ENCODE measurements at regions not wholly inside any gene's neighbourhood (a gene's known extent, or its start where the extent isn't known, plus 50 kb on each side); places are given as distances from the start of the nearest gene placed in this dataset.

- no peak overlapping the region for H3K4me3 ChIP-seq (replicated peaks; ENCODE audit: insufficient read depth, low read length)
- no peaks in the 10 kb centered on the region for H3K27me3 ChIP-seq (ENCODE audit: insufficient read depth, poor library complexity, severe bottlenecking)
- no peak for TF ChIP-seq POLR2AphosphoS5 (IDR thresholded peaks at IDR 0.05; ENCODE audit: low read depth)
- no peak overlapping the region for H3K27ac ChIP-seq (replicated peaks)
- DNase-seq (ENCODE audit: low read depth in 1 of 2, low spot score in 1 of 2) = no peak
These were observed 109.4 kb downstream of the TBXT start for GRCh38 chr6:166058064-166058739.

DNA sequence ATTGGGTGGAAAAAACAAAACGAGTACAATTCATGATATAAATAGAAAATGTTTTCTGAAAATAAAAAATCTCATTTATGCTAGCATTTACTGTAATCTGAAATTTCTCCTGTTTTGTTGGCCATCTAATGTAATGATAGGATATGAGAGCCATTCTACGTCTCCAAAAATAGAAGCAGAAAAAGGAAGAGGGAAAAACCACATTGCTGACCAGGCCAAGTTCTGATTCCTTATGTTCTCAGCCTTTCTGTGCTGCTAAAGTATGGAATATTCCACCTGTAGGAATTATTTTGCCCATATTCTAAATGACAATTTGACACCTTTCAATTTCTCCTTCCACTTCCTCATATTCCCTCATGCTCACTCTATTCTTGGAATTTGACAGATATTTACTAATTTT, 110.2 kb downstream of the TBXT start:
- no peak overlapping the region for H3K27ac ChIP-seq (replicated peaks)
- TF ChIP-seq POLR2AphosphoS5 (IDR thresholded peaks at IDR 0.05; ENCODE audit: low read depth) (no peak), GABPA (IDR thresholded peaks at IDR 0.05; ENCODE audit: low read depth) (no peak), SPI1 (IDR thresholded peaks at IDR 0.05; ENCODE audit: borderline replicate concordance, low read depth) (no peak)
- TF ChIP-seq, protein P1, sequence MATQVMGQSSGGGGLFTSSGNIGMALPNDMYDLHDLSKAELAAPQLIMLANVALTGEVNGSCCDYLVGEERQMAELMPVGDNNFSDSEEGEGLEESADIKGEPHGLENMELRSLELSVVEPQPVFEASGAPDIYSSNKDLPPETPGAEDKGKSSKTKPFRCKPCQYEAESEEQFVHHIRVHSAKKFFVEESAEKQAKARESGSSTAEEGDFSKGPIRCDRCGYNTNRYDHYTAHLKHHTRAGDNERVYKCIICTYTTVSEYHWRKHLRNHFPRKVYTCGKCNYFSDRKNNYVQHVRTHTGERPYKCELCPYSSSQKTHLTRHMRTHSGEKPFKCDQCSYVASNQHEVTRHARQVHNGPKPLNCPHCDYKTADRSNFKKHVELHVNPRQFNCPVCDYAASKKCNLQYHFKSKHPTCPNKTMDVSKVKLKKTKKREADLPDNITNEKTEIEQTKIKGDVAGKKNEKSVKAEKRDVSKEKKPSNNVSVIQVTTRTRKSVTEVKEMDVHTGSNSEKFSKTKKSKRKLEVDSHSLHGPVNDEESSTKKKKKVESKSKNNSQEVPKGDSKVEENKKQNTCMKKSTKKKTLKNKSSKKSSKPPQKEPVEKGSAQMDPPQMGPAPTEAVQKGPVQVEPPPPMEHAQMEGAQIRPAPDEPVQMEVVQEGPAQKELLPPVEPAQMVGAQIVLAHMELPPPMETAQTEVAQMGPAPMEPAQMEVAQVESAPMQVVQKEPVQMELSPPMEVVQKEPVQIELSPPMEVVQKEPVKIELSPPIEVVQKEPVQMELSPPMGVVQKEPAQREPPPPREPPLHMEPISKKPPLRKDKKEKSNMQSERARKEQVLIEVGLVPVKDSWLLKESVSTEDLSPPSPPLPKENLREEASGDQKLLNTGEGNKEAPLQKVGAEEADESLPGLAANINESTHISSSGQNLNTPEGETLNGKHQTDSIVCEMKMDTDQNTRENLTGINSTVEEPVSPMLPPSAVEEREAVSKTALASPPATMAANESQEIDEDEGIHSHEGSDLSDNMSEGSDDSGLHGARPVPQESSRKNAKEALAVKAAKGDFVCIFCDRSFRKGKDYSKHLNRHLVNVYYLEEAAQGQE (IDR thresholded peaks at IDR 0.05; ENCODE audit: insufficient replicate concordance, low read depth) = no peak
- TF ChIP-seq, protein P2, sequence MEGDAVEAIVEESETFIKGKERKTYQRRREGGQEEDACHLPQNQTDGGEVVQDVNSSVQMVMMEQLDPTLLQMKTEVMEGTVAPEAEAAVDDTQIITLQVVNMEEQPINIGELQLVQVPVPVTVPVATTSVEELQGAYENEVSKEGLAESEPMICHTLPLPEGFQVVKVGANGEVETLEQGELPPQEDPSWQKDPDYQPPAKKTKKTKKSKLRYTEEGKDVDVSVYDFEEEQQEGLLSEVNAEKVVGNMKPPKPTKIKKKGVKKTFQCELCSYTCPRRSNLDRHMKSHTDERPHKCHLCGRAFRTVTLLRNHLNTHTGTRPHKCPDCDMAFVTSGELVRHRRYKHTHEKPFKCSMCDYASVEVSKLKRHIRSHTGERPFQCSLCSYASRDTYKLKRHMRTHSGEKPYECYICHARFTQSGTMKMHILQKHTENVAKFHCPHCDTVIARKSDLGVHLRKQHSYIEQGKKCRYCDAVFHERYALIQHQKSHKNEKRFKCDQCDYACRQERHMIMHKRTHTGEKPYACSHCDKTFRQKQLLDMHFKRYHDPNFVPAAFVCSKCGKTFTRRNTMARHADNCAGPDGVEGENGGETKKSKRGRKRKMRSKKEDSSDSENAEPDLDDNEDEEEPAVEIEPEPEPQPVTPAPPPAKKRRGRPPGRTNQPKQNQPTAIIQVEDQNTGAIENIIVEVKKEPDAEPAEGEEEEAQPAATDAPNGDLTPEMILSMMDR (IDR thresholded peaks at IDR 0.05; ENCODE audit: insufficient read depth, low read length) = no peak
- DNase-seq (ENCODE audit: low read depth in 1 of 2, low spot score in 1 of 2) = no peak
- no peak overlapping the region for H3K4me3 ChIP-seq (replicated peaks; ENCODE audit: insufficient read depth, low read length)
- no peaks in the 10 kb centered on the region for H3K27me3 ChIP-seq (ENCODE audit: insufficient read depth, poor library complexity, severe bottlenecking)

DNA sequence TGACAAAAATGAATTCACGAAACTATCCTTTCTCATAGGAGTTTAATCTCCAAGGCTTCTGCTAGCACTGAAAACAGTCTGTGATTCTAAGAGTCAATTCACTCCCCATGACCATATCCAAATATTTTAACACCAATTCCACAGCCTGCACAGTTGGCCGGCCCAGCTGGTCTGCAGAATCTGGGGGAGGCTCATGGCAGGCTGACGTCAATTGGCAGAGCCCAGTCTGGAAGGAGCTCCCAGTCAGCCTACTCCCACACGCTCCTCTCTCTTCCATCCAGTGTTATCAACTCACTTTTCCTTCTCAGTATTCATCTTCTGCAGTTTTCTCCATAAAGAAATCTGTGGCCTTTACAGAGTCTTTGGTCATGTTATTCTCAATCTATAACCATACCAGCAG, 111.0 kb downstream of the TBXT start:
- Histone ChIP-seq H3K27me3 (ENCODE audit: insufficient read depth, poor library complexity, severe bottlenecking) (no peaks in the 10 kb centered on the region), H3K4me3 (replicated peaks; ENCODE audit: insufficient read depth, low read length) (no peak overlapping the region), H3K27ac (replicated peaks) (no peak overlapping the region)
- no peak for DNase-seq (ENCODE audit: low read depth in 1 of 2, low spot score in 1 of 2)
- no peak for TF ChIP-seq GABPA (IDR thresholded peaks at IDR 0.05; ENCODE audit: low read depth)

DNA sequence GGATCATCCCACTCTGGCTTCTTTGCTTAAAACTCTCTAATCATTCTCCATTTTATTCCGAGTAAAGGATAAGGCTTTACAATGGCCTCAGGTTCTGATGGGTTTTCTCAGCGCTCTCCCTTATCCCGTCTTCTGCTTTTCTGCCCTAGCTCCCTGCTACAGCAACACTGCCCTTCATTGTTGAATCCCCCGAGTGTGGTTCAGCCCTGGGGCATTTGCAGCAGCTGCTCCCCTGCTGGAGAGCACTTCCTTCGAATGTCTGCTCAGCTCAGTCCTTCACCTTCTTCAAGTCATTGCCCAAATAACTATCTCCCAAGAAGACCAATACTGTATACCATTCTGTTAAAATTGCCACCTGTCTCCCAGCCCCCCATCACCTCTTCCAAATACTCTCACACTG, 111.8 kb downstream of the TBXT start:
- TF ChIP-seq, protein P1 (IDR thresholded peaks at IDR 0.05; ENCODE audit: insufficient replicate concordance, low read depth) = no peak
- TF ChIP-seq, protein P2 (IDR thresholded peaks at IDR 0.05; ENCODE audit: insufficient read depth, low read length) = no peak
- TF ChIP-seq GABPA (IDR thresholded peaks at IDR 0.05; ENCODE audit: low read depth) (no peak), SPI1 (IDR thresholded peaks at IDR 0.05; ENCODE audit: borderline replicate concordance, low read depth) (no peak), POLR2AphosphoS5 (IDR thresholded peaks at IDR 0.05; ENCODE audit: low read depth) (no peak)
- H3K4me3 ChIP-seq (replicated peaks; ENCODE audit: insufficient read depth, low read length) = no peak overlapping the region
- DNase-seq (ENCODE audit: low read depth in 1 of 2, low spot score in 1 of 2) = no peak
- no peaks in the 10 kb centered on the region for H3K27me3 ChIP-seq (ENCODE audit: insufficient read depth, poor library complexity, severe bottlenecking)
- no peak overlapping the region for H3K27ac ChIP-seq (replicated peaks)

DNA sequence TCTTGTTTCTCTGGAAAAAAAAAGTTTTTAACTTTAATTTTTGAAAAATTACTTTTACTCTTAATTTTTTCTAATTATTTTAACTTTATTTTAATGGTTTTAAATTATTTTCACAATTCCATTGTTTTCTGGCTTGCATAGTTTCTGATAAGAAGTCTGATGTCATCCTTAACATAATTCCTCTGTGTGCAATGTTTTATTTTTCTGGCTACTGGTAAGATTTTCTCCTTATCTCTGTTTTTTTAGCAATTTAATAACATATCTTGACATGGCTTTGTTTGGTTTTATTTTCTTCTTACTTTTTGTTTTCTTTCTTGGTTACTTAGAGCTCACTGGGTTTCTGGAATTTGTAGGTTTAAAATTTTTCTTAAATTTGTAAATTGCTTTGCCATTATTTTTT, 114.8 kb downstream of the TBXT start:
- H3K27ac ChIP-seq (replicated peaks) = no peak overlapping the region
- TF ChIP-seq GABPA (IDR thresholded peaks at IDR 0.05; ENCODE audit: low read depth) (no peak), POLR2AphosphoS5 (IDR thresholded peaks at IDR 0.05; ENCODE audit: low read depth) (no peak), SPI1 (IDR thresholded peaks at IDR 0.05; ENCODE audit: borderline replicate concordance, low read depth) (no peak)
- TF ChIP-seq, protein P1 (IDR thresholded peaks at IDR 0.05; ENCODE audit: insufficient replicate concordance, low read depth) = no peak
- TF ChIP-seq, protein P2 (IDR thresholded peaks at IDR 0.05; ENCODE audit: insufficient read depth, low read length) = no peak
- no peak for DNase-seq (ENCODE audit: low read depth in 1 of 2, low spot score in 1 of 2)
- no peaks in the 10 kb centered on the region for H3K27me3 ChIP-seq (ENCODE audit: insufficient read depth, poor library complexity, severe bottlenecking)
- no peak overlapping the region for H3K4me3 ChIP-seq (replicated peaks; ENCODE audit: insufficient read depth, low read length)

All from HL-60 (cell line).